DOHH2 (cell line): ENCODE measurements at regions not wholly inside any gene's neighbourhood (a gene's known extent, or its start where the extent isn't known, plus 50 kb on each side); places are given as distances from the start of the nearest gene placed in this dataset.

Experiments used
- H3F3A ChIP-seq: fragments of 200-600 bp; sonication (generic), shearing (Covaris generic); 2 replicates; pipeline ENCODE4 v1.6.0; 2016; ENCODE audit warnings: antibody characterized with exemption, mild to moderate bottlenecking; ENCODE audit not compliant: control insufficient read depth, insufficient read depth
- H3K27ac ChIP-seq: fragments of 200-600 bp; sonication (generic); 2 replicates; pipeline ENCODE4 v1.5.1; 2014; ENCODE audit warnings: low read depth, mild to moderate bottlenecking, low read length, moderate library complexity
- H3K27me3 ChIP-seq: fragments of 200-600 bp; sonication (generic); 2 replicates; pipeline ENCODE4 v1.6.1; 2014; ENCODE audit warnings: mild to moderate bottlenecking, low read length, mixed read lengths; ENCODE audit not compliant: control insufficient read depth
- H3K36me3 ChIP-seq: fragments of 200-600 bp; sonication (generic); 2 replicates; pipeline ENCODE4 v1.6.1; 2014; ENCODE audit warnings: mild to moderate bottlenecking, low read length, moderate library complexity, mixed read lengths; ENCODE audit not compliant: control insufficient read depth
- H3K4me1 ChIP-seq: fragments of 200-600 bp; sonication (generic); 2 replicates; pipeline ENCODE4 v1.6.1; 2014; ENCODE audit warnings: mild to moderate bottlenecking, low read length, mixed read lengths; ENCODE audit not compliant: control insufficient read depth
- H3K4me2 ChIP-seq: fragments of 200-600 bp; sonication (generic); 2 replicates; pipeline ENCODE4 v1.6.0; 2014; ENCODE audit warnings: mild to moderate bottlenecking, low read length, moderate library complexity
- H3K4me3 ChIP-seq: fragments of 200-600 bp; sonication (generic); 2 replicates; pipeline ENCODE4 v1.5.1; 2014; ENCODE audit warnings: mild to moderate bottlenecking, low read length, mixed read lengths
- H3K79me2 ChIP-seq: fragments of 200-600 bp; sonication (generic); 2 replicates; pipeline ENCODE4 v1.6.1; 2014; ENCODE audit warnings: mild to moderate bottlenecking, low read length, mixed read lengths; ENCODE audit not compliant: control insufficient read depth
- H3K9me2 ChIP-seq: fragments of 200-600 bp; sonication (generic); replicated peaks from 2 replicates; pipeline ENCODE4 v1.6.1; 2014; ENCODE audit warnings: mild to moderate bottlenecking, low read length, mixed read lengths; ENCODE audit not compliant: control insufficient read depth
- H3K9me3 ChIP-seq: fragments of 200-600 bp; sonication (generic); 2 replicates; pipeline ENCODE4 v1.6.1; 2014; ENCODE audit warnings: antibody characterized with exemption, low read length, mixed read lengths; ENCODE audit not compliant: control insufficient read depth, insufficient read depth
- H4K20me1 ChIP-seq: fragments of 200-600 bp; sonication (generic); 2 replicates; pipeline ENCODE4 v1.6.0; 2014; ENCODE audit warnings: low read depth, mild to moderate bottlenecking, antibody characterized with exemption, low read length, moderate library complexity; ENCODE audit not compliant: control insufficient read depth, insufficient read depth
- CTCF ChIP-seq: fragments of 200-600 bp; sonication (generic); IDR thresholded peaks from one replicate; pipeline ENCODE4 v1.5.1; 2014; ENCODE audit warnings: antibody characterized with exemption, mild to moderate bottlenecking, low read depth, low read length; ENCODE audit not compliant: poor library complexity, severe bottlenecking
- EZH2phosphoT487 ChIP-seq: fragments of 200-600 bp; sonication (generic); IDR thresholded peaks from 2 replicates; pipeline ENCODE4 v1.6.1; 2017; ENCODE audit warnings: borderline replicate concordance, mild to moderate bottlenecking, antibody characterized with exemption, low read length, moderate library complexity, mixed read lengths

- Histone ChIP-seq H3K4me1 (no peaks in the 10 kb centered on the region), H3K4me2 (no peak overlapping the region), H4K20me1 (no peaks in the 10 kb centered on the region), H3K4me3 (no peak overlapping the region), H3K9me3 (no peaks in the 10 kb centered on the region), H3K79me2 (no peaks in the 10 kb centered on the region), H3K36me3 (no peaks in the 10 kb centered on the region), H3K27ac (no peak overlapping the region), H3F3A (no peaks in the 10 kb centered on the region), H3K27me3 (no peaks in the 10 kb centered on the region), H3K9me2 (no peaks in the 10 kb centered on the region)
- TF ChIP-seq CTCF, result no peak
- TF ChIP-seq EZH2phosphoT487, result no peak
Measured at GRCh38 chr13:72462726-72463125, 264.7 kb downstream of the MZT1 start.

GRCh38 chr13:72462166-72462565 lies 265.3 kb downstream of the MZT1 start:
- H3K36me3 ChIP-seq, result no peaks in the 10 kb centered on the region
- no peaks in the 10 kb centered on the region for H3K79me2 ChIP-seq
- no peaks in the 10 kb centered on the region for H3K27me3 ChIP-seq
- no peaks in the 10 kb centered on the region for H3K9me3 ChIP-seq
- H3K9me2 ChIP-seq, result no peaks in the 10 kb centered on the region
- H3K4me3 ChIP-seq, result no peak overlapping the region
- H3K27ac ChIP-seq, result no peak overlapping the region
- H3K4me1 ChIP-seq, result no peaks in the 10 kb centered on the region
- H3F3A ChIP-seq, result no peaks in the 10 kb centered on the region
- no peak overlapping the region for H3K4me2 ChIP-seq
- TF ChIP-seq CTCF (no peak), EZH2phosphoT487 (no peak)
- H4K20me1 ChIP-seq, result no peaks in the 10 kb centered on the region

- TF ChIP-seq EZH2phosphoT487 (no peak), CTCF (no peak)
- no peak overlapping the region for H3K27ac ChIP-seq
- H4K20me1 ChIP-seq, result no peaks in the 10 kb centered on the region
- H3K27me3 ChIP-seq, result no peaks in the 10 kb centered on the region
- no peaks in the 10 kb centered on the region for H3K4me1 ChIP-seq
- H3K4me2 ChIP-seq, result no peak overlapping the region
- H3K79me2 ChIP-seq, result no peaks in the 10 kb centered on the region
- no peaks in the 10 kb centered on the region for H3K9me3 ChIP-seq
- no peak overlapping the region for H3K4me3 ChIP-seq
- H3F3A ChIP-seq, result no peaks in the 10 kb centered on the region
- no peaks in the 10 kb centered on the region for H3K9me2 ChIP-seq
- no peaks in the 10 kb centered on the region for H3K36me3 ChIP-seq
Measured at GRCh38 chr13:72458701-72459100, 268.7 kb downstream of the MZT1 start.

GRCh38 chr13:72457151-72457550 lies 270.3 kb downstream of the MZT1 start:
- Histone ChIP-seq H3F3A (no peaks in the 10 kb centered on the region), H3K4me3 (no peak overlapping the region), H3K36me3 (no peaks in the 10 kb centered on the region), H3K4me1 (no peaks in the 10 kb centered on the region), H3K27me3 (no peaks in the 10 kb centered on the region), H3K27ac (no peak overlapping the region), H4K20me1 (no peaks in the 10 kb centered on the region), H3K4me2 (no peak overlapping the region), H3K79me2 (no peaks in the 10 kb centered on the region), H3K9me2 (no peaks in the 10 kb centered on the region), H3K9me3 (no peaks in the 10 kb centered on the region)
- TF ChIP-seq CTCF, result no peak
- no peak for TF ChIP-seq EZH2phosphoT487
